CD4-positive, alpha-beta T cell treated with Interleukin-15 for 4 hours (primary cell): ENCODE measurements at regions not wholly inside any gene's neighbourhood (a gene's known extent, or its start where the extent isn't known, plus 50 kb on each side); places are given as distances from the start of the nearest gene placed in this dataset.

ENCODE experiments used
- DNase-seq: peaks from one replicate; pipeline ENCODE4 v3.0.0-alpha.2; 2020; ENCODE audit warnings: low spot score

DNA sequence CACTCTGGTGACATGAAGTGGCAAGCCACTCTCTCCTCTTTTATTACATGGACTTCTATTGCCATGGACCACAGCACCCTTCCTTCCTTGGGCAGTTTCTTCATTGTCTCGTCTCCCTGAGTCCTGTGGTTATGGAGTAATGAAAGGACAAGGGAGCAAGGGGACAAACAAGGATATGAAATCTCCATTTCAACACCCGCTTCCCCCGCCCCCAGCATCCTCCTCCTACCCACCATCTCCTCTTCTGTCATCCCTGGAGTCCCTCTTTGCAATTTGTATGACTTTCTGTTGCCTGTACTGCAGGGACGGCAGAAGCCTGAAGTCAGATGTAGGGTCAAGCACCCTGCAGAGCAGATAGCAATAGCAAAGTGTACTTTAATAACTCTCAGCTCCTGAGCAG is 300.7 kb upstream of the CLINT1 start:
- DNase-seq, result no peak

- DNase-seq, result no peak
Measured at GRCh38 chr5:158155811-158156505, 297.0 kb upstream of the CLINT1 start.

DNA sequence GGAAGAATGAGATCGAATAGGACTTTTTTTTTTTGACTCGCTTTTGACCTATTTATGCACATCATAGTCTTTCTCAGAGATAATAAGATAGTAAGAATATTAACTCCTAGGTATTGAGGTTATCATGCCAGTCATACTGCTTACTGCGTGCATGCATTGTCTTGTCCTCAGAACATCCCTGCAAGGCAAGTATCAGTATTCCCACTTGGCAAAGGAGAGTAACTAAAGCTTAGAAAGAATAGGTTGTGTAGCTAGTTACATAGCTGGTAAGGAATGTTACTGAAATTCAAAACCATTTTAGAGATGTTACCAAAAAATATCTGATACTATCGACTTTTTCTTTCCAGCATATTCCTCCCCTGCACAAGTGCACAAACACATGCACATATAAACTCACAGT is 296.1 kb upstream of the CLINT1 start:
- no peak for DNase-seq

DNA sequence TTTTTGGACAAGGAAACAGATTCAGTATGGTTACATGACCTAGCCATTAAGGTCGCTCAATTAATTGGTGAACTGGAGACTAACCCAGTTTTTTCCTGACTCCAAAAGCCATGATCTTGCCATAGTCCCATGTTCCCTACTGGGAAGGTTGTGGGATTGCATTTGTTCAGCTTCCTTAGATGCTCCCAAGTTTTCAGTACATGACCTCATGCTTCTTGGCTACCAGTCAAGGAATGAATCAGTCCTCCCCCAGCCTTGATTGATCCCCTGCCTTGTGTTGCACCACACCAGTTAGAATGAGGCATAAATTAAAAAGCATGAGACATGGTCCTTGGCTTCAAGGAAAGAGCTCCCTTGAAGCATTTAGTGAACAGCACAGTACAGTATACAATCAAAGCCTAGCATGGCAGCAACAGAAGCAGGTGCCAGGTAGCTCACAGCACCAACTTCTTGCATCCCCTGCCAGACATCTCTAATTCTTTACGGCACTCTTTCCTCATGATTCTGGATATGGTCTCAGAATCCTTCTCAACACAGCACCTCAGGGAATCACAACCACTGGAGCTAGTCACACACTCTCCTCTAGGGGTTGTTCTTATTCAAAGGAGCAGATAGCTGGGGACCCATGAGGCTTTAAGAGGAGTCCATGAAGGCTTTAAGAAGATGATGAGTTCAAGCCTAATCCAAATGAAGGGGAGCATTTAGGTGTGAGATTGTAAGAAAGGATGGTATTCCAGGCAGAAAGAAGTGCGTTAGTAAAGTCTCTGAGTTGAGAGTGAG is 295.5 kb upstream of the CLINT1 start:
- no peak for DNase-seq

- DNase-seq, result no peak
Measured at GRCh38 chr5:158153508-158153907, 294.6 kb upstream of the CLINT1 start.

- no peak for DNase-seq
Measured at GRCh38 chr5:158152136-158152535, 293.2 kb upstream of the CLINT1 start.

DNA sequence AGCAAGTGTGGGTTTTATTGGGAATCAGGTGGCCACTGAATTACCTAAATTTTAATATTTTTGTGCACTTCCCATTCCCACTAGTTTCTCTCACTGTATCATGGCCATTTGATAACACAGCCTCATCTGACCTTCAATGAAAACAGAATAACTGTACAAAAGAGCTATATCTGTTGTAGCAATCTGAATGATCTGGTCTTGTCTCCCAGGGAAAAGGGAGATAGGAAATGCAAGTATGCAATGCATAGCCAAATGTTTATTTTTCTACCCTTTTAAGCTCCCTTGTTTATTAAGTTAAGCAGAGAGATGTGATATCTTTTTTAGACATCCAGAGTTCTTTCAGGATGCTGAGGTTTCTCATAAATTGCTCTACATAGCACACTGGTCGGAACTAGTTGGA is 288.3 kb upstream of the CLINT1 start:
- no peak for DNase-seq

DNA sequence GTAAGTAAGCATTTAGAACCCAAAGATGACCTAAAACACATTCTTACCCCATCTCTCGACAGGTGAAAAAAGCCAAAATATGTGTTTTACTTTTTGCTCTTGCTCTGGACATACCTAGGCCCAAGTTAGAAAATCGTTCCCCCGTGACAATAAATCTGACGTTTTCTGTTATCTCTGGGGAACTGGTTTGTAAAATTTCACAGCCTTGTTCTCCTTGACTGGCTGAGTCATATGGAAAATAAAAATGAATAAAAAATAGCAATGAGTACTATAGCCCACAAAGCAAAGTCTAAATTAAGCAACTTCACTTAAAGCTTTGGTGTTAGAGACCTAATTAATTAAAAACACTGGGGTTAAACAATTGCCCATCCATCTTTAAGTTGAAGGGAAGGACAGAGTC is 286.9 kb upstream of the CLINT1 start:
- no peak for DNase-seq

- DNase-seq, result no peak
Measured at GRCh38 chr5:158143081-158143480, 284.1 kb upstream of the CLINT1 start.

DNA sequence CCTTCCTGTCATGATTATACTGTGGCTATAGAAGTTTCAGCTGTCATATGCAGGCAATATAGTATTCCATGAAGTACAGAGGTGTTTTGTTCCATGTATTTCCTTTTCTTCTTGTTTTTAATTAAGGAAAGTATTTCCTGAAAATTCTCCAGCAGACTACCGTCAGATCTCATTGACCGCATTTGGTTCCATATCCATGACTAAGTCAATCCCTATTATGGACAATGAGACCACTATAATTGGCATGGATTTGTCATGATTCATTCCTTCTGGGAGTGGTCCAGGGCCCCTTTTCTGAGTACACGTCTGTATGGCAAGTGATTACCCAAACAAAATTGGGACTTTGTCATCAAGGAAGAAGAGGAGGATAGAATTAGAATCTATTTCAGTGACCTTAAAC is 283.2 kb upstream of the CLINT1 start:
- no peak for DNase-seq

DNA sequence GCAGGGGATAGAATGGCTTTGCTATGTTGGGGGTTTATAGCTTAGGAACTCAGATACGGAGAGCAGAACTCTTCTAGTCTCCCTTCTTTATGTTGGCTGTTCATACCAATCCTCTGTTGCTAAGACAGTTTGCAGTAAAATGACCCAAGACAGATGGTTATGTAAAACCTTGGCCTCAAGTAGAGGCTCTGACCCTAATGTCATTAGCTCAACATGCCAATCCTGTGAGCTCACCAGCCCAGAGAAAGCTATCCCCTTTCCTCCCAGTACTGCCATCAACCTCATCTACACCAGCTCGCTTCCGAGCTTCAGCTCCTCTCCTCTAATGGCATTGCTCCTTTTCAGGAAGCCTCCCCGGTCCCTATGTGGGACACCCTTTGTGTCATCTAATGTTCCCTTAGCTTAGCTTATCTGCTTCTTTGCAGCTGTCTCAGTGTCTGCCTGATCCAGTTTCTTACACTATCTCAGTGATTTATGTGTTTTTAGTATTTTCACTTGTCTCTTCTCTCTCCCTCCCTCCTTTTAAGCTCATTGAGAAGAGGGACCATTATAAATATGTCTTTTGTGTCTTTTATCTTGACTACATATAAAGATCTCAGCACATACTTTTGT is 281.3 kb upstream of the CLINT1 start:
- DNase-seq, result no peak

DNA sequence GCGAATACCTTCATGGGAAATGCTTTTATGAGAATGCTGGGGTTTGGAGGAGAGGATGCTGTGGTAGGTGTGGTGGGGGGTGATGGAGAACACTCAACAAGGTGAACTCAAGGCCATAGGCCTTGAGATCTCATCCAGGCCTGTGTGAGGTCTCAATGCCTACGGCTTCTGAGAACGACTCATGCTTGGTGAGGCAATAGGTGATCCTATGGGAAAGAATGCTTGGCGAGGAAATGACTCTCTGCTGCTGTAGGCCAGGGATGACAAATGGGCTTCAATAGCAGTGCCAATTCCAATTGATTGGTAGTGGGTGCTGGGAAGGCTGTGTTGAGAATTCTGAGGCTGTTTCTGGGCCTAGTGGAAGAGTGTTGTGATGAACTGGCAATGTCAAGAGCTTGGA is 280.2 kb upstream of the CLINT1 start:
- no peak for DNase-seq

DNA sequence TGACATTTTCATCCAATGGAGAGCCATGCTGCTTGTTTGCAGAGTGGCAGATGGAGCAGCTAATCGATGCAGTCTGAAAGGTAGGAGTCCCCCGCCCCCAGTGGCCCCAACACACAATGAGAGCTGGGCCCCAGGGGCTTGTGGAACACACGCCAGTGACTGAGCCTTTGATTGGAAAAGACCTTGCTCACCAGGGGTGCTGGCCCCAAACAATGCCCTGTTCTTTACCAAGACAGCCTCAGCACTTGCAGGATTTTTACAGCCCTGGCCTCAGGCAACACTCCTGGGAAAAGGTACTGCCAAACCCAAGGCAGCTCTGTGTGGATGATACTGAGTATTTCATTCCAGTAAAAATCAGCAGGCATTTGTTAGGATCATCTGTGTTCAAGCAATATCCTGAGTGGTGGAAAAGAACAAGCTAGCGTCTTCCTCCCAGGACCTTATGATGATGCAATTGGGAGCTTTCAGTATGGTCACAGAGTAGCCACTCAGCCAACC is 276.8 kb upstream of the CLINT1 start:
- DNase-seq, result no peak

GRCh38 chr5:158133369-158133768 is 274.4 kb upstream of the CLINT1 start:
- no peak for DNase-seq

- DNase-seq, result no peak
Measured at GRCh38 chr5:158127536-158127935, 268.6 kb upstream of the CLINT1 start.

- DNase-seq, result no peak
Measured at GRCh38 chr5:158126442-158127405, 267.8 kb upstream of the CLINT1 start.

- no peak for DNase-seq
Measured at GRCh38 chr5:158124606-158125316, 265.8 kb upstream of the CLINT1 start.

- no peak for DNase-seq
Measured at GRCh38 chr5:158123595-158123994, 264.6 kb upstream of the CLINT1 start.

GRCh38 chr5:158121678-158122077 is 262.7 kb upstream of the CLINT1 start:
- no peak for DNase-seq

DNA sequence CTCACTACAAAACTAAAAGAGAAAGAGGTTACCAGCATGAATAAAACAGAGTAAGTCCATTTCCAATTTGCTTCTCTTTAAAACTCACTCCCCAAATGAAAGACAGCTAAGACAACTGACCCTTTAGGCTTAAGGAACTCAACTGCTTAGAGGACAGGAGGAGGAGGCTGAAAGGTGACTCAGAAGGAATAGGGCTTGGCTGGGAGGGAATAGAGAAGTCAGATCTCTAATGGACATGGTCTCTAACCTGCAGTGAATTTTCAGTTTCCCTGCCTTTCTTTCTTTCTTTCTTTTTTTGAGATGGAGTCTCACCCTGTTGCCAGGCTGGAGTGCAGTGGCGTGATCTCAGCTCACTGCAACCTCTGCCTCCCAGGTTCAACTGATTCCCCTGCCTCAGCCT is 261.8 kb upstream of the CLINT1 start:
- no peak for DNase-seq
